GM13977 (cell line): ENCODE measurements at regions not wholly inside any gene's neighbourhood (a gene's known extent, or its start where the extent isn't known, plus 50 kb on each side); places are given as distances from the start of the nearest gene placed in this dataset.

Experiments
- DNase-seq: peaks from one replicate; pipeline ENCODE4 v3.0.0; 2012; ENCODE audit warnings: low spot score
- CTCF ChIP-seq: IDR thresholded peaks from 2 replicates; pipeline ENCODE4 v1.5.1; 2012; ENCODE audit warnings: mild to moderate bottlenecking, control low read depth; ENCODE audit not compliant: insufficient read depth; ENCODE audit errors: extremely low read depth, missing control alignments
- in situ Hi-C: fragments of 300-500 bp; cut with MboI; formaldehyde crosslinking; loops from one replicate; pipeline ENCODE4 v1.12.0; 2022; ENCODE audit warnings: low sequenced_read_pairs, low pct_unique_long_range_greater_than_20kb, mixed read lengths, inconsistent platforms; ENCODE audit not compliant: unreplicated experiment

GRCh38 chr18:79579807-79580497, 99.7 kb upstream of the CTDP1 start:
- in situ Hi-C loops, result no loop called here
- DNase-seq, result no peak
- no peak for TF ChIP-seq CTCF

- DNase-seq, result no peak
- in situ Hi-C loops, result no loop called here
- TF ChIP-seq CTCF, result no peak
These were observed 99.0 kb upstream of the CTDP1 start for GRCh38 chr18:79580498-79581171.

- no peak for TF ChIP-seq CTCF
- no peak for DNase-seq
- in situ Hi-C loops, result no loop called here
These were observed 98.2 kb upstream of the CTDP1 start for GRCh38 chr18:79581406-79581805.

GRCh38 chr18:79581911-79582310, 97.7 kb upstream of the CTDP1 start:
- TF ChIP-seq CTCF, result no peak
- DNase-seq, result no peak
- in situ Hi-C loops, result no loop called here

GRCh38 chr18:79582978-79583377, 96.6 kb upstream of the CTDP1 start:
- no peak for TF ChIP-seq CTCF
- in situ Hi-C loops, result no loop called here
- DNase-seq, result no peak

- DNase-seq, result no peak
- TF ChIP-seq CTCF, result no peak
- in situ Hi-C loops, result no loop called here
These were observed 96.2 kb upstream of the CTDP1 start for GRCh38 chr18:79583426-79583825.
